ENCODE measurements at regions not wholly inside any gene's neighbourhood (a gene's known extent, or its start where the extent isn't known, plus 50 kb on each side); places are given as distances from the start of the nearest gene placed in this dataset.

DNA sequence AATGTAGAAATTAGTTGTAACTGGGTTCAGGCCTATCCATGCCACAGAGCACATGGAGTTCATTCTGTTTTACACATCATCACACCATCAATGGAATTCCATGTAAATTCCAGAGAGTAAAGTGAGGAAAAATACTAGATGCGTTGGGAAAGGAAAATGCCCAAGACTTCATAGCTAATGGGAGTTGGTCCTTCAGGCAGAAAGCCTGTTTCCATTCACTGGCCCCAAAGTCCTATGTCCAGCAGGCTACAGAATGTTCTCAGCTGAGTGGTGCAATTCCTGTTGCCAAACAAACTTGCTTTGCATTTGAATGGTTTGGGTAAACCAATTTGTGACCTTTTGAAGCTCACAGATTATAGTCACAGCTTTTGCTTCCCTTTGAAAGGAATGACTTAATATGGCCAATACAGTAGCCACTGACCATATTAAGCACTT is 164.6 kb upstream of the PFN2 start:
- H3K4me3 ChIP-seq (ENCODE audit: low read depth, low read length): no peak overlapping the region
- TF ChIP-seq, protein P1, sequence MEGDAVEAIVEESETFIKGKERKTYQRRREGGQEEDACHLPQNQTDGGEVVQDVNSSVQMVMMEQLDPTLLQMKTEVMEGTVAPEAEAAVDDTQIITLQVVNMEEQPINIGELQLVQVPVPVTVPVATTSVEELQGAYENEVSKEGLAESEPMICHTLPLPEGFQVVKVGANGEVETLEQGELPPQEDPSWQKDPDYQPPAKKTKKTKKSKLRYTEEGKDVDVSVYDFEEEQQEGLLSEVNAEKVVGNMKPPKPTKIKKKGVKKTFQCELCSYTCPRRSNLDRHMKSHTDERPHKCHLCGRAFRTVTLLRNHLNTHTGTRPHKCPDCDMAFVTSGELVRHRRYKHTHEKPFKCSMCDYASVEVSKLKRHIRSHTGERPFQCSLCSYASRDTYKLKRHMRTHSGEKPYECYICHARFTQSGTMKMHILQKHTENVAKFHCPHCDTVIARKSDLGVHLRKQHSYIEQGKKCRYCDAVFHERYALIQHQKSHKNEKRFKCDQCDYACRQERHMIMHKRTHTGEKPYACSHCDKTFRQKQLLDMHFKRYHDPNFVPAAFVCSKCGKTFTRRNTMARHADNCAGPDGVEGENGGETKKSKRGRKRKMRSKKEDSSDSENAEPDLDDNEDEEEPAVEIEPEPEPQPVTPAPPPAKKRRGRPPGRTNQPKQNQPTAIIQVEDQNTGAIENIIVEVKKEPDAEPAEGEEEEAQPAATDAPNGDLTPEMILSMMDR (IDR thresholded peaks at IDR 0.05; ENCODE audit: low read depth, low read length): no peak

DNA sequence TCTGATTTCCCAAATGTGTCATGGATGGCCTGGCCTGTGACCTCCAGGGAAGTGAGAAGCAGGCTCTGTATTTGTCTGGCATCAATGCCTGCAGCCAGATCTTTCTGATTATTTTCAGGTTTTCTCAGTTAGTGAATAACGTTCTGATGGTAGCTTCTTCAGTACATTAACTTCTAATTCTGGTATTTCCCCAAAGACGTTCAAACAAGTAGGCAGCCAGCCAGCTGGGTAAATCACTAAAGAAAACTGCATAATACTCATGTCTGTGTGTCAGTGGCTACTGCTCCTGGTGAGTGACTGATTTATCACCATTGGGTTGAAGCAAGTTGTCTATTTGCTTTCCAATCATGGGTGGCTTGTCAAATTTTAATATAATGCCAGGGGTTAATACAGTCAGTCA is 162.6 kb upstream of the PFN2 start:
- TF ChIP-seq, protein P1 (IDR thresholded peaks at IDR 0.05; ENCODE audit: low read depth, low read length): no peak
- no peak overlapping the region for H3K4me3 ChIP-seq (ENCODE audit: low read depth, low read length)

DNA sequence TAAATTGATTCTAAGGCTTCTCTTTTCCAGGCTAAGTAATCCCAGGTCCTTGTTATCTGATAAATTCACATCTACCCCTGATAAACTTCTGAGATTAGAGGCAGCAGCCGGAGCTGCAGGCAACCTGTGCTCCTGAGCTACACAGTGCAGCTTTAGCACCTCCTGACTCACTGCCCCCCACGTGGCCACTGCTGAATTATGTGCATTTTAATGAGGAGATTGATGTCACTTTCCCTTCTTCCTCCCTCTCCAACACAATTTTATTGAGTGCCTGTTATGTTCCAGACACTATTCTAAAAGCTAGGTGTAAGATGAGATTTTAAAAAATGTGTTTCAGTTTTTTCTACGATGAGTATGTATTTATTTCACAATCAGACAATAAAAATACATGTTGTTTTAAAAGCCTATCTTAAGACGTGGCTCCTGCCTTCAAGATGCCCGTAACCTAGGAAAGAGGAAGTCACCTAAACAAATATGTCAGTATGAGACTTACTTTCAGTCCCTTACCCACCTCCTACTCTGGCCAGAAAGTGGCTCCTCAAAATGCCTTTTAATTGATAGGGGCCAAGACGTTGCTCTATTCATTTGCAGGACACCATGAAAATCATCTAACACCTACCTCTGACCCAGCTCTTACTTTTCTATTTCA is 161.5 kb upstream of the PFN2 start:
- H3K4me3 ChIP-seq (ENCODE audit: low read depth, low read length): no peak overlapping the region
- TF ChIP-seq, protein P1 (IDR thresholded peaks at IDR 0.05; ENCODE audit: low read depth, low read length): no peak

DNA sequence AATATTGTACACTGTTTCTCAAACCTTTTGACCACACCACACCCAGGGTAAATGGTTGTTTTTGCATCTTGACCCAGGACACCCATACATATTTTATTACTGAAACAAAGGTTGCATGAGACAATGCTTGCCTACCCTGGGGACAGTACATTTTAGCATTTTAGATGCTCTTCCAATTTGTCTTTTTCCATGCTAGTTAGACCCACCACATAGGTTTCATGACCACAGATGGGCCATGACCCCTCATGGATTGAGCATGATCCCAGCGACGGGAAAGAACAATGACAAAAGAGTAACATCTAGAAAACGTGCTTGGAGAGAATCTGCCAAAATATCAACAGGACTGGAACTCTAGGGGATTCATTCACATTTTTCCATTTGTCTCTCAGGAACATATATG is 161.0 kb upstream of the PFN2 start:
- H3K4me3 ChIP-seq (ENCODE audit: low read depth, low read length): no peak overlapping the region
- TF ChIP-seq, protein P1 (IDR thresholded peaks at IDR 0.05; ENCODE audit: low read depth, low read length): no peak

DNA sequence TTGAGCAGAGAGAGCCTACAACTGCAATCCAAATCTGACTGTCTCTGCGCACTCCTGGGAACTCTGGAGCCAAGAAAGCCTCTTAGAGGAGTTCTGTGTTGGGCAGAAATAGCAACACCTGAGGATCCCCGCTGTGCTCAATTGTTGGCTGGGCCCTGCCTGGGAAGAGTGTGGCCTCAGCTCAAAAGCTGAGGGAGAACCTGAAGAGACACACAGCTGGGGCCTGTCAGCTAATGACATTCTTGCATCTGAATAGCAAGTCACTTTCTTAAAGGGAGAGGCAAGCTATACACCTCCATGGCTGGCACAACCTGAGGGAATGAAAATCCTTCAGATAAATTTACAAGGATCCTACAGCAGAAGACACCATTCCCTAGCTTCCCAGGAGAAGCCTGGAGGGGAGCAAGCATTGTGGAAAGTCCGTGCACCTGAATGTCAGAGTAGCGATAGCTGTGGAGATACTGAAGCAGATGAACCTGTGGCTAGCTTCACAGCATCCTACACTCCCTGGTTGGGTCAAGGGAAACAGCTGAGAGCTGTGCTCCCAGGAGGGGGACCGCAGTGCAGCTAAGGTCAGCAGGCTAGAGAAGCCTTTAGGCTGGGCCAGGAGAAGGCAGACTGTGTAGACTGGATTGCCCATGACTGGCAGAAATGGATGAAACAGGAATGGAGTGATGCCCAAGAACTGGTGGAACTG is 159.9 kb upstream of the PFN2 start:
- TF ChIP-seq, protein P1 (IDR thresholded peaks at IDR 0.05; ENCODE audit: low read depth, low read length): no peak
- H3K4me3 ChIP-seq (ENCODE audit: low read depth, low read length): no peak overlapping the region

DNA sequence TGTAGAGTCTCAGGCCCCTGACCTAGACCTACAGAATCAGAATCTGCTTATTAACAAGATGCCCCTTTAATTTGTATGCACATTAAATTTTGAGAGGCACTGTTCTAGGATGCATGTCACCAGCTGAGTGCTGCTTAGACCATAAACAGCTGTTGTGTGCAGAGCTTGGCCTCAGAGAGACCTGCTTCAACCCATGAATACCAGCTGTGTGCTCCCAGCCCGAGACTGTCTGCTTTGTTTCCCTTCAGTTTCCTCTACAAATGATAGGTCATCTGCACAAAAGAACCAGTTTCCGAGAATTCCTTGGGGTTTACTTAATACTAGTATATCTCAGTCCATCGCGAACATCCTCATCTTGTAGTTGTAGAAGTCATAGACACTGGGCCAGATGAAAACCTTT is 158.5 kb upstream of the PFN2 start:
- H3K4me3 ChIP-seq (ENCODE audit: low read depth, low read length): no peak overlapping the region
- TF ChIP-seq, protein P1 (IDR thresholded peaks at IDR 0.05; ENCODE audit: low read depth, low read length): no peak

DNA sequence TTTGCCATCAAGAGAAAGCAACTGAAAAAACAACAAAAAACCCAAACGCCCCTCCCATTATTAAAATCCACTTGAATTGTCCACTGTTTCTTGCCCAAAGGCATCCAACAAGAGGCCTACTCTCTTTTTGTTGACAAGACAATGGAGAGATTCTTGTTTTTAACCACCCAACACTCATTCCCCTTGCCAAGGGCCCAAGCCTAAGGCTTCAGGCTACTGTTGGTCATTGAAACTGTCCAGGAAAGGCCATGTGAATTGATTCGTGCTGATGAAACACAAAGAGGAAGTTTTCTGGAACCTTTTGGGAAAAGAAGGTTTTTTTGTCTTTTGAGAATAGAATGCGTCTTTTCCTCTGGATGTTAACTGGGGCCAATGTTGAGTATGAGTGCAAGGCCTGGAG is 157.4 kb upstream of the PFN2 start:
- TF ChIP-seq, protein P1 (IDR thresholded peaks at IDR 0.05; ENCODE audit: low read depth, low read length): no peak
- no peak overlapping the region for H3K4me3 ChIP-seq (ENCODE audit: low read depth, low read length)

All from WI38 (cell line).